Left ventricle myocardium superior (tissue), 1 donor: ENCODE measurements at regions not wholly inside any gene's neighbourhood (a gene's known extent, or its start where the extent isn't known, plus 50 kb on each side); places are given as distances from the start of the nearest gene placed in this dataset.
"Not testable (repeated sequence)": the region's sequence is repeated elsewhere in the genome, so short reads cannot be mapped to it uniquely, and the experiment has no call there.

Experiments
- ATAC-seq: fragments of 200-7000 bp; cut with Tn5 transposase; one replicate; pipeline ENCODE4 v1.9.1; 2020; ENCODE audit warnings: mild to moderate bottlenecking, moderate library complexity
- DNase-seq: peaks from one replicate; pipeline ENCODE4 v3.0.0-alpha.2; 2020
- intact Hi-C: fragments of 100-400 bp; cut with micrococcal nuclease; formaldehyde crosslinking; loops from one replicate; pipeline ENCODE4 v1.11.0; 2022
- donor health status: DM: no; HTN: yes; CAD: no; lungs with severe emphysema.

GRCh38 chr6:3672339-3672738 lies 79.2 kb downstream of the PXDC1 start:
- ATAC-seq, DNase-seq, intact Hi-C loops: not testable (repeated sequence)

GRCh38 chr6:3671382-3671781 lies 80.1 kb downstream of the PXDC1 start:
- intact Hi-C loops, result no loop called here
- DNase-seq, result no peak
- ATAC-seq, result no peak

- no peak for ATAC-seq
- intact Hi-C loops, result no loop called here
- no peak for DNase-seq
These were observed 81.2 kb downstream of the PXDC1 start for GRCh38 chr6:3670356-3670755.

- ATAC-seq (no peak), DNase-seq (no peak)
- intact Hi-C loops, result no loop called here
These were observed 81.6 kb downstream of the PXDC1 start for GRCh38 chr6:3669916-3670315.

GRCh38 chr6:3665608-3666007 lies 85.9 kb downstream of the PXDC1 start:
- ATAC-seq, result no peak

GRCh38 chr6:3664625-3665041 lies 86.9 kb downstream of the PXDC1 start:
- ATAC-seq (no peak), DNase-seq (no peak)
- intact Hi-C loops, result no loop called here

More at GRCh38 chr6:3665608-3666007, 85.9 kb downstream of the PXDC1 start:
- DNase-seq, result no peak
- intact Hi-C loops, result no loop called here

GRCh38 chr6:3663811-3664210 lies 87.7 kb downstream of the PXDC1 start:
- ATAC-seq, result no peak
- intact Hi-C loops, result no loop called here
- DNase-seq, result no peak

GRCh38 chr6:3663081-3663480 lies 88.4 kb downstream of the PXDC1 start:
- intact Hi-C loops, result no loop called here
- ATAC-seq (no peak), DNase-seq (no peak)

- DNase-seq (no peak), ATAC-seq (no peak)
- intact Hi-C loops, result no loop called here
These were observed 90.1 kb downstream of the PXDC1 start for GRCh38 chr6:3661390-3661789.

GRCh38 chr6:3660473-3660872 lies 91.0 kb downstream of the PXDC1 start:
- intact Hi-C loops, result no loop called here
- ATAC-seq (no peak), DNase-seq (no peak)

GRCh38 chr6:3659748-3660147 lies 91.8 kb downstream of the PXDC1 start:
- DNase-seq (no peak), ATAC-seq (no peak)
- intact Hi-C loops, result no loop called here

GRCh38 chr6:3656076-3656475 lies 95.4 kb downstream of the PXDC1 start:
- ATAC-seq, result no peak
- intact Hi-C loops, result no loop called here
- no peak for DNase-seq

GRCh38 chr6:3654898-3655297 lies 96.6 kb downstream of the PXDC1 start:
- no peak for DNase-seq
- ATAC-seq, result no peak
- intact Hi-C loops, result no loop called here

GRCh38 chr6:3654436-3654835 lies 97.1 kb downstream of the PXDC1 start:
- DNase-seq (no peak), ATAC-seq (no peak)
- intact Hi-C loops, result no loop called here

- DNase-seq (no peak), ATAC-seq (no peak)
- intact Hi-C loops, result no loop called here
These were observed 97.9 kb downstream of the PXDC1 start for GRCh38 chr6:3653528-3654070.

- intact Hi-C loops, result no loop called here
- DNase-seq (no peak), ATAC-seq (no peak)
These were observed 99.7 kb downstream of the PXDC1 start for GRCh38 chr6:3651698-3652229.

- no peak for ATAC-seq
- no peak for DNase-seq
- intact Hi-C loops, result no loop called here
These were observed 100.4 kb downstream of the PXDC1 start for GRCh38 chr6:3650959-3651697.

- intact Hi-C loops, result no loop called here
- ATAC-seq (no peak), DNase-seq (no peak)
These were observed 101.2 kb downstream of the PXDC1 start for GRCh38 chr6:3650076-3650958.

- DNase-seq, result no peak
- ATAC-seq, result no peak
- intact Hi-C loops, result no loop called here
These were observed 102.8 kb downstream of the PXDC1 start for GRCh38 chr6:3648724-3649123.
